HG02870 (cell line): ENCODE measurements at regions not wholly inside any gene's neighbourhood (a gene's known extent, or its start where the extent isn't known, plus 50 kb on each side); places are given as distances from the start of the nearest gene placed in this dataset.
"Not testable (repeated sequence)": the region's sequence is repeated elsewhere in the genome, so short reads cannot be mapped to it uniquely, and the experiment has no call there.

Experiments
- ATAC-seq: cut with Tn5 transposase; IDR thresholded peaks from one replicate; pipeline ENCODE4 v1.9.1; 2021; ENCODE audit warnings: mild to moderate bottlenecking, moderate library complexity; ENCODE audit not compliant: unreplicated experiment

DNA sequence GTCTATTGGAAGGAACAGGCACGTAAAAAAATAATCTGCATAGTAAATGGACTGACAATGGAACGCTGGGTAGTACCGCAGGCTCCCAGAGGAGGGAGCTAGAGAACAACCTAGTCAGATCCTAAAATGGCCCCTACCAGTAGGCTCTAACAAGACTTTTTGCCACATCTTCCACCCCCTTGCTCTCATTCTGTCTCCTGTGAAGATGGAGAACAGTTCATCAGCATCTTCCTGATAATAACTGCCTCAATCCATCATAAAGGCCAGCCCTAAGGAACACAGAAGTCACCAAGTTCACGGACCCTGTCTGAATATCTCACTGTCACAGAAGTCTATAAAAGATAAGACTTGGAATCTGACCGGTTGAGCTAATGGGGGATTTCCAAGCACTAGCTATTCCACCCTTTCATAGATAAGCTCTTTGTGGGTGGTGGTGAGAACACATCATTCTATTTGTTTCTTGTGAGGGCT, 133.4 kb downstream of the SLC1A3 start:
- ATAC-seq = no peak

- no peak for ATAC-seq
These were observed 134.0 kb downstream of the SLC1A3 start for GRCh38 chr5:36740259-36740898.

DNA sequence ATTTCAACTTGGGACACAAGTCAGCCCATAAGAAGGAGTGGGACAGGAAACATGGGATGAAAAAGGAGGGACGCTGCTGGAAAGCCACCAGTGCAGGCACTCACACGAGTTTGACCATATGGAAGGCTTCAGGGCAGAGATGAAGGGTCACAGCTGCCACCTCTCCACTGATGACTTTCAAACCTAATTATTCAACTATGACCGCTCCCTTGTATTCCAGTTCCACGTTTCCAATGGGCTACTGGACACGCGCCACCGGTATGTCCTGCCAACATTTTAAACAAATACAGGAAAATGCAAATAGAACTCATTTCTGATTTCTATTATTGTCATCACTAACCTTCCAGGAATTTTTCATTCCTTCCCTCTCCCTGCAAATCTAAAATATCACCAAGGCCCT, 134.7 kb downstream of the SLC1A3 start:
- no peak for ATAC-seq

GRCh38 chr5:36743891-36744772, 132.4 kb upstream of the NIPBL start:
- no peak for ATAC-seq

DNA sequence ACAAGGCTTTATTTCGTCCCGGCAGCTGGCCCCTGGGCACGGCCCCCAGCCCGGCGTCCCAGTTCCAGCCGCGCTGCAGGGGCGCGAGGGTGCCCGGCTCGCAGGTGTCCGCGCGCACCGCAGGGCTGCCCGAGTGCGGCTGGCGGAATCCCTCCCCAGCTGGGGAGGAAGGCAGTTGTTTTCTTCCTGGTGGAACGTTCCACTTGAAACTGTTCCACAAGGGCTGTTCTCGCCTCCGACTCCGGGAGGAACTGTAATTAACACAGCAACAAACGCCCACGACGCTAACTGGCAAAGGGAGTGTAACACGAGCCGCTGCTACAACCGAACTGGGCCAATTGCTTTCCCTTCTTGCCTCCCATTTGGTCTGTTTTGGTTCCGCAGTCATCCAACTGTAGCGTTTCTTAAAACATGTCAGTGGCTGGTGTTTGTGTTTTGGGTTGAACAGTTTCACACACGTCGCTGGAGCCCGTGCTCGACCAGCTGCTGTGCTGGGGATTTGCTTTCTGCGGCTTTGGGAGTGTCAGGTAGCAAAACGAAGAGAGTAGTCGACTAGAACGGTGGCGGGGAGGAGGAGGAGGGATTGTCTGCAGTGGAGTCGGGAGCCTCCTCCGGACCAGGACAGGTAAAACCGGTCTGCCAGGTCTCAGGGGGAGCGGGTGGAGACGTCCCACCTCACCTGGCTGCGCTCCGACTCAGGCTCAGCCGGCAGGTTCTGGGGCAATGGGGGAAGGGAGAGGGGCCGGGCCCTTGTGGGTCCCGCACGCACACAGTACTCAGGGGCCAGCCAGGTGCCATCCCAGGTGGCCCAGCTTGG, 131.6 kb upstream of the NIPBL start:
- ATAC-seq = peak; percentile 70

GRCh38 chr5:36747794-36748193, 128.8 kb upstream of the NIPBL start:
- not testable (repeated sequence) for ATAC-seq

GRCh38 chr5:36751886-36752285, 124.7 kb upstream of the NIPBL start:
- no peak for ATAC-seq

DNA sequence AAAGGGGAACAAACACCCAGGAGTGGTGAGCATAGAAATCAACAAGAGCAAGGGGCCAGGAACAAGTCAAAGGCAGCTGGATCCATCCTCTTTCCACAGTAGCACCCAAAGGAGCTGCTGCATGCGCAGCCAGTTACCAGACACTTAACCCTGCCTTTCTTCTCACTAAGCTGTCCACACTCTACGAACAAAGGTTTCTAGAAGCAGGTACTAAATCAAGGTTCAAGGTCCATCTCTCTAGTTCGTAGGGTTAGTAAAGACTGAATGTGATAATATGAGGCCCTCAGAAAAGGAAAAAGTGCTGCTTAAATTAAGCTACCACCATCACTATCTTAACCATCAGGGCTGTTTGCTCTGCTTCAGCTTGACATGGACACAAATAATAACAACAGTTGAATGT, 121.2 kb upstream of the NIPBL start:
- no peak for ATAC-seq

- no peak for ATAC-seq
These were observed 120.6 kb upstream of the NIPBL start for GRCh38 chr5:36755920-36756488.

DNA sequence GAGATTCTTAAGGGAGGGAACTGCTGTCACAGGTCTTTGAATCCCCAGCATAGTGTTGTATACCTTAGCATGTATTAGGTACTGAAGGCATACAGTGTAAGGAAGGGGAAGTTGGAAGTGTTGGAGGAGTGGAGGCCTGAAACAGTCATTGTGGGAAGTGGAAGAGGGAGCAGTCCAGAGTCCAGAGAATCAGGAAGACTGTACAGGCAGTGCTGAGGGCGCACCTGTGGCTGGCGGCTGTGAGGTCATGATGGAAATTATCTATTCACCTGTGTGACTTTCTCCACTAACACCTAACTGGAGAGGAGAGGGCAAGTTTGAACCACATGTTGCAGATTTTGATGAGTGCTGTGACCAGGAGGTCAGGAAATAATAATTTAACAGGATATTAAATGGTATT, 119.7 kb upstream of the NIPBL start:
- no peak for ATAC-seq

- no peak for ATAC-seq
These were observed 117.5 kb upstream of the NIPBL start for GRCh38 chr5:36759117-36759516.

GRCh38 chr5:36763454-36763853, 113.1 kb upstream of the NIPBL start:
- no peak for ATAC-seq

DNA sequence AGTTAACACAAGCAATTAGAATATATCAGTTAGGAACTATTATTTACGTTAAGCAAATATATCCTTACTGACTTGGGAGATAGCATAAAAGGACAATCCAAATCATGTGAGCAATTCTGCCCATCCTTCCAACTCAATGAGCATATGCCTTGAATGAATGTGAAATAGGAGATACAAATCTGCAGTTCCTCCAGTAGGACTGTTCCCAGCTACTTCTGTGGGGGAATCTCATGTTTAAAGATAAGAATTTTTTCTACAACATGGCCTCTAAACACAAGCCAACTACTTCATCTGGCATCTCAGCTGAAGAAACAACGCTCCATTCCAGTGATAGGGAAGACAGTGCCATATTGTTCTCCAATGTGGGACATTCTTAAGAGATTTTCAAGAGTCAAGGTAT, 110.7 kb upstream of the NIPBL start:
- no peak for ATAC-seq

- no peak for ATAC-seq
These were observed 109.6 kb upstream of the NIPBL start for GRCh38 chr5:36766981-36767380.

DNA sequence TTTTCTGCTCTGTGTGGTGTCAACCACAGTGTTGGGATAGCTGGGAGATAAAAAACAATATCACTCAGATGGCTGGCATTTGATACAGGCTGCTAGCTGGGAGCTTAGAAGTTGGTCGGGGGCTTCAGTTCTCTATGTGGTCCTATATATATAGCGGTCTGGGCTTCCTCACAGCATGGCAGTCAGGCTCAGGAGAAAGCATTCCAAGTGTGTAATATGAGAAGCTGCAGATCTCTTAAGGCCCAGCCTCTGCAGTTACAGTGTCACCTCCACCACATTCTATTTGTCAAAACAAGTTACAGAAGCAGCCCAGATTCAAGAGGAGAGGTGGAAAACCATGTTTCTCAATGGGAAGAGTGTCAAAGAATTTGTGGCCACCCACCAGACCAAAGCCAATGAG, 108.1 kb upstream of the NIPBL start:
- no peak for ATAC-seq

GRCh38 chr5:36769129-36769770, 107.3 kb upstream of the NIPBL start:
- ATAC-seq = no peak

- no peak for ATAC-seq
These were observed 106.4 kb upstream of the NIPBL start for GRCh38 chr5:36770125-36770524.

- no peak for ATAC-seq
These were observed 104.1 kb upstream of the NIPBL start for GRCh38 chr5:36772276-36773140.

DNA sequence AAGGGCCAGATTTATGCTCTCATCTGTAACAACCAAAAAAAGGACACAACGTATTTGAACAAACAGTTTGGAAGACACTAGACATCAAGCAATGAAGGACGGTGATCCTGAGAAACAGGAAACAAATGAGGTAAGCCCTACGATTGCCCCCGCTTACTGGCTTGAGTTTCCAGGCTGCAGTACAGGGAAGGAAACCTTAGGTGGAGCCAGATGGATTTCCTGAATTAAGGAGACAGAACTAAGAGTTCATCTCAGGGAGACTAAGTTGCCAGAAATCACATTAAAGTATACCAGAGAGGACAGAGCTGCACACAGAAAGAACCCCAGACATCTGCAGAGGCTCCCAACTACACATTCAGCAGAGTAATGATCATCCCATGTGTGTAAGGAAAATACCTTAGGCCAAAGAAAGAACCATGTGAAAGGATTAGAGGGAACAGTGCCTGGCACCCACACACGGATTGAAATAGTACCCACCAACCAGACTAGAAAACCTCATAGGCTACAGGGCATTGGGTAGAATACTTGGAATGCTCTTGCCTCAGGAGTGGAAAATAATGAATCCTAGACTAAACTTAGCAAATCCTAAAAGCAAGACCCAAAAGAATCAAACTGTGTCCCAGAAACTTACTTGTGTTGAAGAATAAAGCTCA, 99.3 kb upstream of the NIPBL start:
- no peak for ATAC-seq
